ENCODE measurements at regions not wholly inside any gene's neighbourhood (a gene's known extent, or its start where the extent isn't known, plus 50 kb on each side); places are given as distances from the start of the nearest gene placed in this dataset.

DNA sequence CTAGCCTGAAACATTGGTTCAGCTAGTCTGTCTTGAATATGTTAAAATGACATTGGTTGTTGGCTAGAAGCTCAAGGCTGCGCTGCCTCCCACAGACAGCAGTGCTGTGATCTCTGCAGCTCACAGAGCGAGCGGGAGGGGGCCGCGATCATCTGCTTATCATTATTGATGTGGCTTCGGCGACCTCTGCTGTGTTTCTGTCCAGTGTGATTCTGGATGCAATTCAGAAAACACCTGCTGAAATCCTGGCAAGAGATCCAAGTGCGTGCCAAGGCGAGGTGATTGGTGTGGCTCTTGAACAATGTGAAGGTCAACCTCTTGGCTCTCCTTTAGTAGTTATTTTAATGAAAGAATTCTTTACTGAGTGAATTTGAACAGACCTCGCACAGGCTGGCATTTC lies 142.3 kb upstream of the SASH1 start:
- Histone ChIP-seq H3K4me1 (peaks cover 0 to 20% (median 0%) of the 10 kb centered on the region in 3 donors), H3K4me3 (no peak overlapping the region), H3K36me3 (no peaks in the 10 kb centered on the region), H3K27me3 (no peaks in the 10 kb centered on the region), H3K9me3 (no peaks in the 10 kb centered on the region), H3K27ac (no peak overlapping the region)
- WGBS, 2 donors: 79 to 87% methylated on average over 10 of the region's 10 CpGs
- no peak for DNase-seq
- intact Hi-C loops (cut with DNase I): no loop called here
- no peak for TF ChIP-seq POLR2A (IDR thresholded peaks at IDR 0.05)
- TF ChIP-seq, protein P1, sequence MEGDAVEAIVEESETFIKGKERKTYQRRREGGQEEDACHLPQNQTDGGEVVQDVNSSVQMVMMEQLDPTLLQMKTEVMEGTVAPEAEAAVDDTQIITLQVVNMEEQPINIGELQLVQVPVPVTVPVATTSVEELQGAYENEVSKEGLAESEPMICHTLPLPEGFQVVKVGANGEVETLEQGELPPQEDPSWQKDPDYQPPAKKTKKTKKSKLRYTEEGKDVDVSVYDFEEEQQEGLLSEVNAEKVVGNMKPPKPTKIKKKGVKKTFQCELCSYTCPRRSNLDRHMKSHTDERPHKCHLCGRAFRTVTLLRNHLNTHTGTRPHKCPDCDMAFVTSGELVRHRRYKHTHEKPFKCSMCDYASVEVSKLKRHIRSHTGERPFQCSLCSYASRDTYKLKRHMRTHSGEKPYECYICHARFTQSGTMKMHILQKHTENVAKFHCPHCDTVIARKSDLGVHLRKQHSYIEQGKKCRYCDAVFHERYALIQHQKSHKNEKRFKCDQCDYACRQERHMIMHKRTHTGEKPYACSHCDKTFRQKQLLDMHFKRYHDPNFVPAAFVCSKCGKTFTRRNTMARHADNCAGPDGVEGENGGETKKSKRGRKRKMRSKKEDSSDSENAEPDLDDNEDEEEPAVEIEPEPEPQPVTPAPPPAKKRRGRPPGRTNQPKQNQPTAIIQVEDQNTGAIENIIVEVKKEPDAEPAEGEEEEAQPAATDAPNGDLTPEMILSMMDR (IDR thresholded peaks at IDR 0.05): no peak

DNA sequence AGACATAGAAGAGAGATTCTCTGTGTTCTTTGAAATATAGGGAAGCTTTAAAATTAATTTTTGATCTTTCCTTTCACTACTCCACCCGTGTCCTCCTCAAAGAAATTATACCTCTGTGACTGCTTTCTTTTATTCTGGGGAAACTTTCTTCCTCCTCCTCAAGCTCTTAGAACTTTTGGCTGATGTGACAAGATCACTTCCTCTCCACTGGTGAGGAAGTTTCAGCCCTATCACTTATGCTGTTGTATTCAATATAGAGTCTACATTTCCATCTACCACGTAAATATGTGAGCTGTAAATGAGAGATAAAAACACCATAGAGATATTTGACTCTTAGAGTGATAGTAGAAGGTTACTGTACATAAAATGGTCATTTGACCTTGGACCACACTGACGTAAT lies 141.9 kb upstream of the SASH1 start:
- no peak overlapping the region for H3K27ac ChIP-seq
- H3K36me3 ChIP-seq: no peaks in the 10 kb centered on the region
- intact Hi-C loops (cut with DNase I): no loop called here
- H3K4me1 ChIP-seq: peaks cover 0 to 15% (median 0%) of the 10 kb centered on the region in 3 donors
- H3K27me3 ChIP-seq: no peaks in the 10 kb centered on the region
- no peak for TF ChIP-seq POLR2A (IDR thresholded peaks at IDR 0.05)
- TF ChIP-seq, protein P1 (IDR thresholded peaks at IDR 0.05): no peak
- no peak for DNase-seq
- H3K9me3 ChIP-seq: no peaks in the 10 kb centered on the region
- WGBS, 2 donors: 69 to 71% methylated on average over 3 of the region's 3 CpGs
- no peak overlapping the region for H3K4me3 ChIP-seq

DNA sequence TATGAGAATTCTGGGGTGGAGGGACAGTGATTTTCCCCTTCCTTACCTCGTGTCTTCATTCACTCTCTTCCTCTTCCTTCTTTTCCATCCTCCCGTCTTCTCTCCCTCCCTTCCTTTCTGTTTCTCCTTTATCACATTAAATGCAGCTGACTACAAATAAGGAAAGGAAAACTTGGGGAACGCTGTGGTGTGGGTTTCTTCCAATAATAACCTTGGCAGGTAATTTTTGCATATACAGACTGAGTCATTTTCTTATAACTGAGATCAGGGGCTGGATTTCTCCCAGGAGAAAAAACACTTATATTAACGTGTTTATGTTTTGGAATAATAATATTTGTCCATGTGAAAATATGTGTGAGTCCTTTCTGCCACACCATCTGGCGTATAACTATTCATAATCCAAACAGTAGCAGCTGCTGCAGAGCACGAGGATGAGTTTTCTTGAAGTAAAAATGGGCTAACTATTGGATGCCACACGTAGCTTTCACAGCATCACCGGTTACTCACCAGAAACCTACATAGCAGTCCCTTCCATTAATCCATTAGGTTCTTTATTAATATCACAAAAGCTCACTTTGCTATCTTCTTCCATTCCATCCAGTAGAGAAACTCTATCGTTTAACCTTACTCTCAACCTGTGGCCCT lies 139.2 kb upstream of the SASH1 start:
- TF ChIP-seq, protein P1 (IDR thresholded peaks at IDR 0.05): no peak
- no peak for TF ChIP-seq POLR2A (IDR thresholded peaks at IDR 0.05)
- Histone ChIP-seq H3K9me3 (no peaks in the 10 kb centered on the region), H3K4me3 (no peak overlapping the region), H3K27me3 (no peaks in the 10 kb centered on the region), H3K27ac (peak overlapping the region in 1 of 4 donors; percentile 11), H3K36me3 (no peaks in the 10 kb centered on the region), H3K4me1 (peaks cover 0 to 20% (median 0%) of the 10 kb centered on the region in 3 donors)
- intact Hi-C loops (cut with DNase I): no loop called here
- 42 to 44% methylated on average over 9 of the region's 9 CpGs for WGBS, 2 donors
- DNase-seq: no peak

DNA sequence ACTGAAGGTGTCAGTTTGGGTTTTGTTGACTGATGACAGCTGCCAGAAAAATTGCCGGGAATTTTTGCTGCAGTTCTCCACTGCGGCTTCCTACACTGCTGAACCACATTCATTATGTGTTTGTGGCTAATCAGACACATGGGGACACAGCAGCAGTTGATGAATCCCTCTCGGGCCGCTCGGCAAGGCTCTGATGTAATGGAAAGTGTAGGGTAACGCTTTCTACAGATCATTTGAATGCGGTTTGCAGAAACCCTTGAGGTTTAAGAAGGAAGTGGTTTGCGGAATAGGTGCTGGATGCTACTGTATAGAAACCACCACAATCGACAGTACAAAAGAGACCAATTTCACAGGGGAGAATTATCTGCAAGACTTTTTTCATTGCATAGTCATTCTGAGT lies 138.7 kb upstream of the SASH1 start:
- WGBS, 2 donors: 73 to 77% methylated on average over 8 to 9 of the region's 9 CpGs
- Histone ChIP-seq H3K4me3 (no peak overlapping the region), H3K27me3 (no peaks in the 10 kb centered on the region), H3K36me3 (no peaks in the 10 kb centered on the region), H3K27ac (no peak overlapping the region), H3K9me3 (no peaks in the 10 kb centered on the region), H3K4me1 (peaks cover 0 to 20% (median 0%) of the 10 kb centered on the region in 3 donors)
- no peak for DNase-seq
- intact Hi-C loops (cut with DNase I): no loop called here
- TF ChIP-seq, protein P1 (IDR thresholded peaks at IDR 0.05): no peak
- TF ChIP-seq POLR2A (IDR thresholded peaks at IDR 0.05): no peak

DNA sequence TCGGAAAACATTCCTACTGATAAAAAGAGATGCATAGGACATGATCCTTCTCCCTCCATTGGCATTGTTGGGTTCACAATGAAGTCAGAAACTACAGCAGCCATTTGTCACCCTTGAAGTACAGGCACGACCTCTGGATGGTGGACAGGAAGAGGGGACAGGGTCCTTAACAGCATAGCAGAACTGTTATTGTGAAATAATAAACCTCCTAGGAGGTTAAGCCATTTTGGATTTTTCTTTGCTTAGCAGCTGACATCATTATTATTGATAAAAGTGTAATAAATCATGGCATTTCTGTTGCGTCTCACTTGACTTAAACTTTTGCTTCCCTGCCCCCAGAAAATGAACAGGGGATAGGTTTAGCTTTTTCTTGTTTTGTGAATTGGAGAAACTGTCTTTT lies 134.3 kb upstream of the SASH1 start:
- H3K4me3 ChIP-seq: no peak overlapping the region
- no peaks in the 10 kb centered on the region for H3K27me3 ChIP-seq
- 95 to 96% methylated on average over 3 of the region's 3 CpGs for WGBS, 2 donors
- no peak for TF ChIP-seq POLR2A (IDR thresholded peaks at IDR 0.05)
- TF ChIP-seq, protein P1 (IDR thresholded peaks at IDR 0.05): no peak
- intact Hi-C loops (cut with DNase I): no loop called here
- no peaks in the 10 kb centered on the region for H3K36me3 ChIP-seq
- H3K4me1 ChIP-seq: peaks cover 0 to 15% (median 0%) of the 10 kb centered on the region in 3 donors
- H3K9me3 ChIP-seq: no peaks in the 10 kb centered on the region
- no peak overlapping the region for H3K27ac ChIP-seq
- DNase-seq: no peak

Data from esophagus squamous epithelium (tissue), 5 donors.